Germinal center (tissue), 1 donor: ENCODE measurements at regions not wholly inside any gene's neighbourhood (a gene's known extent, or its start where the extent isn't known, plus 50 kb on each side); places are given as distances from the start of the nearest gene placed in this dataset.

Experiments used
- DNase-seq: peaks from one replicate; pipeline ENCODE4 v3.0.0; 2012; ENCODE audit warnings: mixed read lengths, low spot score

- DNase-seq, result no peak
Observed at GRCh38 chr5:7018198-7018597, 305.0 kb downstream of the TENT4A start.

GRCh38 chr5:7018601-7019000 is 305.4 kb downstream of the TENT4A start:
- DNase-seq, result no peak

- DNase-seq, result no peak
Observed at GRCh38 chr5:7036192-7036835, 323.1 kb downstream of the TENT4A start.

- no peak for DNase-seq
Observed at GRCh38 chr5:7039074-7039473, 325.8 kb downstream of the TENT4A start.

- DNase-seq, result no peak
Observed at GRCh38 chr5:7040111-7040510, 326.9 kb downstream of the TENT4A start.

GRCh38 chr5:7043797-7044196 is 330.6 kb downstream of the TENT4A start:
- DNase-seq, result no peak

GRCh38 chr5:7047511-7048261 is 334.5 kb downstream of the TENT4A start:
- DNase-seq, result no peak

GRCh38 chr5:7050986-7051385 is 337.8 kb downstream of the TENT4A start:
- DNase-seq, result no peak

GRCh38 chr5:7053125-7053524 is 339.9 kb downstream of the TENT4A start:
- no peak for DNase-seq

- no peak for DNase-seq
Observed at GRCh38 chr5:7053528-7054209, 340.4 kb downstream of the TENT4A start.

- no peak for DNase-seq
Observed at GRCh38 chr5:7066471-7067235, 329.3 kb upstream of the ADCY2 start.

- DNase-seq, result no peak
Observed at GRCh38 chr5:7068156-7068555, 327.8 kb upstream of the ADCY2 start.

GRCh38 chr5:7068899-7069298 is 327.0 kb upstream of the ADCY2 start:
- no peak for DNase-seq

GRCh38 chr5:7072188-7072587 is 323.8 kb upstream of the ADCY2 start:
- DNase-seq, result no peak

GRCh38 chr5:7073666-7074065 is 322.3 kb upstream of the ADCY2 start:
- no peak for DNase-seq

- DNase-seq, result no peak
Observed at GRCh38 chr5:7074176-7074575, 321.8 kb upstream of the ADCY2 start.

- no peak for DNase-seq
Observed at GRCh38 chr5:7075470-7075869, 320.5 kb upstream of the ADCY2 start.

GRCh38 chr5:7078101-7078500 is 317.8 kb upstream of the ADCY2 start:
- no peak for DNase-seq

GRCh38 chr5:7078901-7079300 is 317.0 kb upstream of the ADCY2 start:
- no peak for DNase-seq

- no peak for DNase-seq
Observed at GRCh38 chr5:7080501-7080900, 315.4 kb upstream of the ADCY2 start.

GRCh38 chr5:7087719-7088297 is 308.1 kb upstream of the ADCY2 start:
- no peak for DNase-seq

- DNase-seq, result no peak
Observed at GRCh38 chr5:7088849-7089248, 307.1 kb upstream of the ADCY2 start.
